Naive B cell (primary cell): ENCODE measurements at regions not wholly inside any gene's neighbourhood (a gene's known extent, or its start where the extent isn't known, plus 50 kb on each side); places are given as distances from the start of the nearest gene placed in this dataset.

Source experiments
- ATAC-seq, 2 donors: fragments of 150-1000 bp; cut with Tn5 transposase; 2 replicates each; pipeline ENCODE4 v1.10.0; 2021; ENCODE audit warnings: low read depth in 2 of 2, mild to moderate bottlenecking in 2 of 2, moderate library complexity in 2 of 2
- DNase-seq: peaks from one replicate; pipeline ENCODE4 v3.0.0; 2022
- H3K27ac Mint-ChIP-seq, 6 donors: one replicate each; pipeline ENCODE4 v1.8.0; 2020 to 2022; ENCODE audit warnings: mild to moderate bottlenecking in 6 of 6, mixed read lengths in 6 of 6, moderate library complexity in 5 of 6, inconsistent platforms in 2 of 6
- H3K27me3 Mint-ChIP-seq, 3 donors: one replicate each; pipeline ENCODE4 v1.8.0; 2021 to 2022; ENCODE audit warnings: mixed read lengths in 3 of 3, mild to moderate bottlenecking in 1 of 3
- H3K36me3 Mint-ChIP-seq, 2 donors: one replicate each; pipeline ENCODE4 v1.8.0; 2020 to 2022; ENCODE audit warnings: mixed read lengths in 2 of 2, inconsistent platforms in 1 of 2, mild to moderate bottlenecking in 1 of 2
- H3K4me1 Mint-ChIP-seq, 3 donors: one replicate each; pipeline ENCODE4 v1.8.0; 2020 to 2022; ENCODE audit warnings: mixed read lengths in 3 of 3, inconsistent platforms in 1 of 3, mild to moderate bottlenecking in 1 of 3, moderate library complexity in 1 of 3
- H3K4me3 Mint-ChIP-seq, 8 donors: one replicate each; pipeline ENCODE4 v1.8.0; 2020 to 2022; ENCODE audit warnings: mild to moderate bottlenecking in 8 of 8, mixed read lengths in 8 of 8, moderate library complexity in 8 of 8, inconsistent platforms in 2 of 8
- H3K9me3 Mint-ChIP-seq, 7 donors: one replicate each; pipeline ENCODE4 v1.8.0; 2020 to 2022; ENCODE audit warnings: mixed read lengths in 7 of 7, mild to moderate bottlenecking in 5 of 7, inconsistent platforms in 2 of 7, moderate library complexity in 1 of 7

DNA sequence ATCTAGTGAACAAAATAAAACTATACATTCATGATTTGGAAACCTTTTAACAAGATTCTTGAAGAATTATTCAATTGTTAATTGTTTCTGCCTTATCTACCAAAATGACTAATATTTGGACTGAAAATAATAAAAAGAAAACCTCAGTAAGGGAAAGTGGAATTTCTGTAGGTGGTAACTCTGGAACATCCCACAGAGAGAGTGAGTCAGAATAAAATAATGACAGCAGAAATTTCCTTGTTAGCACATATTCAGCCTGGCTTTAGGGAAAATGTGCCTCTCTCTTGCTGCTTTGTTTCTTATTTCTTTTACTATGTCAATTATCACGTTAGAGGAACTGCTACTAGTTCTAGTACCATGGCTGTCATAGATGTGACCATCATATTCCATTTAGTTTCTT is 421.5 kb upstream of the GNPDA2 start:
- DNase-seq (no peak), ATAC-seq (no peak)
- H3K4me3 Mint-ChIP-seq = no peak overlapping the region
- H3K9me3 Mint-ChIP-seq = peaks cover 0 to 6% (median 0%) of the 10 kb centered on the region in 7 donors
- no peaks in the 10 kb centered on the region for H3K4me1 Mint-ChIP-seq
- no peaks in the 10 kb centered on the region for H3K36me3 Mint-ChIP-seq
- H3K27me3 Mint-ChIP-seq = no peaks in the 10 kb centered on the region
- H3K27ac Mint-ChIP-seq = no peak overlapping the region

DNA sequence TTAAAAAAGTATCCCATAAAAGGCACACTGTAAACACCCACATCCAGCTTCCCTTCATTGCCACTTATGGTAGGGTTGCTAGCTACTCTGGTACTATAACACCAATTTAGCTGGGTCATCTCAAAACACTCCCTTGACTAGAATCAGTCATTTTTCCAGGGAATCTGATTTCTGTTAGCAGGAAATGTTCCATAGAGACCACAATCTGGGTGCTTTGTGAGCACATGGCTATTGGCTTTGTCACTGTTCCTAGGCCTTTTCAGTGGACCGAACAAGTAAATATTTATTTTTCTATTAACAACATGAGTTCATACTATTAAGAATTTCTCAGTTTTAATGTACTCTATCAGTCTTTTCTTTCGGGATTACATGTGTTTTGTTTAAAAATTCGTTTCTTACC is 404.7 kb upstream of the GNPDA2 start:
- ATAC-seq = no peak
- Mint-ChIP-seq H3K27me3 (no peaks in the 10 kb centered on the region), H3K9me3 (peaks cover 0 to 20% (median 9%) of the 10 kb centered on the region in 7 donors), H3K4me1 (no peaks in the 10 kb centered on the region), H3K36me3 (peaks cover 0 to 5% of the 10 kb centered on the region in 2 donors), H3K4me3 (no peak overlapping the region), H3K27ac (no peak overlapping the region)
- DNase-seq = no peak

GRCh38 chr4:45122406-45122805 is 396.1 kb upstream of the GNPDA2 start:
- Mint-ChIP-seq H3K27me3 (no peaks in the 10 kb centered on the region), H3K4me1 (no peaks in the 10 kb centered on the region), H3K27ac (no peak overlapping the region), H3K9me3 (peaks cover 0 to 4% (median 0%) of the 10 kb centered on the region in 7 donors), H3K4me3 (no peak overlapping the region), H3K36me3 (no peaks in the 10 kb centered on the region)
- DNase-seq (no peak), ATAC-seq (no peak)

DNA sequence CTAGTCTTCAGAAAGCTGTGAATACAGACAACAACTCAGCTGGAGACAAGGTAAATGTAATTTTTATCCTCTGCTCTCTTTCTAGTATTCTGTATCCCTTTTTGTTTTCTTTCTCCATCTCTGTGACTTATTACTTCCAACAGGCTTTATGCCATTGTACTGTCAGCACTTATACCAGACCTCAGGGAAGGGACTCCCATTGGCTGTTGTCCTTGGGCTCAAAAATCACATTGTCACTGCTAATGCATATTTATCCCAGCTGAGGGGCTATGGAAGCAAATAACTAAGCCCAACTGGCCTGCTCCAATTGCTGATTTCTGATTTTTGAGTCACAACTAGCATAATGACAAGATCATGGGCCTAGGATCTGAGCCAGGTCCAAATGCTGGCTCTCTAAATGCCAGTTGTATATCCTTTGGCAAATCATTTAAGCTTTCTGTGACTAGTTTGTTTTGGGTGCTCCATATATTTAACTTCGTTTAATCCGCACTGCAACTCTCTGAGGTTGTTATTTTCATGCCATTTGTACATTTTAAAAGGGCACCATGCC is 395.1 kb upstream of the GNPDA2 start:
- ATAC-seq (no peak), DNase-seq (no peak)
- no peaks in the 10 kb centered on the region for H3K4me1 Mint-ChIP-seq
- no peaks in the 10 kb centered on the region for H3K36me3 Mint-ChIP-seq
- peaks cover 0 to 3% (median 0%) of the 10 kb centered on the region in 7 donors for H3K9me3 Mint-ChIP-seq
- peak overlapping the region in 1 of 6 donors; percentile 4 for H3K27ac Mint-ChIP-seq
- H3K4me3 Mint-ChIP-seq = no peak overlapping the region
- no peaks in the 10 kb centered on the region for H3K27me3 Mint-ChIP-seq

DNA sequence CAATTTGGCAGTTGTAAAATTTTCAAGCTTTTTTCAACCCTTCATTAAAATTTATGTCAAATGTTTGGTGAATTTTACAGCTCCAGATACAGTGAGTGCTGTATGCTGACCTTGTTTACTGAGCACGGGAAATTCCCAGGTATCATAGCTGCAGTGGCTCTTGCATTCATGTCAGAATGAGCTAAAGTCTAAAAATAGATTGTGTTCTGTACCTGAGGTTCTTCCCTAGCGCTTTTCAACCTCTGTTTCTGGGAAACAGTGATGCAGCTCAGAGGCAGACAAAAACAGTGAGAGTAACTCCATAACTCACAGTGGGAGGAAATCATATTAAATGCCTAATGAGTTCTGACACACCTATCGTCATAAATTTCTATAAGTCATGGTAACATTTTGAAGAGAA is 393.8 kb upstream of the GNPDA2 start:
- Mint-ChIP-seq H3K4me3 (no peak overlapping the region), H3K27ac (no peak overlapping the region), H3K27me3 (no peaks in the 10 kb centered on the region), H3K4me1 (no peaks in the 10 kb centered on the region), H3K9me3 (peaks cover 0 to 3% (median 0%) of the 10 kb centered on the region in 7 donors), H3K36me3 (no peaks in the 10 kb centered on the region)
- ATAC-seq = no peak
- no peak for DNase-seq

DNA sequence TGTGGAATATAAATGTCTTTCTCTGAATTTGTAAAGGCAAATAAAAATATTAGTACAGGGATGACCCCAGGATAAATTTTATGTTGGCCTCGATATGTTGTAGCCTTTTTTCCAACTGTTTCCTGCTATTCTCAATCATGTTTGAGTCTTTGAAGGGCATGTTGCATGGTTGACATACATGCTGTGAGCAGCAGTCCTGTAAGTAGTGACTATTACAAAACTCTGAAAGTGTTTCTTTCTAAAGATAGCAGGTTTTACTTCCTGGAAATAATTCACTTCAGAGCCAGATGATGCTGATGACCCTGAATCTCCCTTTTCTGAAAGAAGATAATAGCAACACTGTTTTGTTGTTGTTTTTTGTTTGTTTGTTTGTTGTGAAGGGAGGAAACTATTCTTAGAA is 393.0 kb upstream of the GNPDA2 start:
- Mint-ChIP-seq H3K4me3 (no peak overlapping the region), H3K4me1 (no peaks in the 10 kb centered on the region), H3K36me3 (no peaks in the 10 kb centered on the region), H3K27me3 (no peaks in the 10 kb centered on the region), H3K9me3 (peaks cover 0 to 3% (median 0%) of the 10 kb centered on the region in 7 donors), H3K27ac (no peak overlapping the region)
- DNase-seq (no peak), ATAC-seq (no peak)

DNA sequence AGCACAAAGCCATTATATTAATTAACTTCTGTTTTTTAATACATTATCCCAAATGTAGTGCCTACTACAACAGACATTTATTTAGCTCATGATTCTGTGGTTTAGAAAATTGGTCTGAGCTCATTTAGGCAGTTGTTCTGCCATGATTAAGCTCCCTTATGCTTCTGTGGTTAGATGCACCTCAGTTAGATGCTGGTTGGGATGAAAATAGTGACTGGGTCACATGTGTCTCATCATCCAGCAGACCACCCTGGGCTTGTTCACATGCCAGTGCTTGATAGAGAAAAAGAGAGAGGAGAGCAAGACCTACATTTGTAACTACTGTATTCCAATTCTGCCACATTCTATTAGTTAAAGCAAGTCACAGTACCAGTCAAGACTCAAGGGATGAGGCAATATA is 376.4 kb upstream of the GNPDA2 start:
- no peaks in the 10 kb centered on the region for H3K4me1 Mint-ChIP-seq
- no peaks in the 10 kb centered on the region for H3K36me3 Mint-ChIP-seq
- no peak overlapping the region for H3K4me3 Mint-ChIP-seq
- ATAC-seq (no peak), DNase-seq (no peak)
- H3K9me3 Mint-ChIP-seq = peaks cover 4 to 10% (median 7%) of the 10 kb centered on the region in 7 donors
- no peaks in the 10 kb centered on the region for H3K27me3 Mint-ChIP-seq
- peak overlapping the region in 1 of 6 donors; percentile 2 for H3K27ac Mint-ChIP-seq

- DNase-seq (no peak), ATAC-seq (no peak)
- Mint-ChIP-seq H3K4me1 (no peaks in the 10 kb centered on the region), H3K4me3 (no peak overlapping the region), H3K9me3 (peaks cover 0 to 5% (median 3%) of the 10 kb centered on the region in 7 donors), H3K27me3 (no peaks in the 10 kb centered on the region), H3K36me3 (no peaks in the 10 kb centered on the region), H3K27ac (no peak overlapping the region)
These were observed 374.8 kb upstream of the GNPDA2 start for GRCh38 chr4:45100956-45101818.

DNA sequence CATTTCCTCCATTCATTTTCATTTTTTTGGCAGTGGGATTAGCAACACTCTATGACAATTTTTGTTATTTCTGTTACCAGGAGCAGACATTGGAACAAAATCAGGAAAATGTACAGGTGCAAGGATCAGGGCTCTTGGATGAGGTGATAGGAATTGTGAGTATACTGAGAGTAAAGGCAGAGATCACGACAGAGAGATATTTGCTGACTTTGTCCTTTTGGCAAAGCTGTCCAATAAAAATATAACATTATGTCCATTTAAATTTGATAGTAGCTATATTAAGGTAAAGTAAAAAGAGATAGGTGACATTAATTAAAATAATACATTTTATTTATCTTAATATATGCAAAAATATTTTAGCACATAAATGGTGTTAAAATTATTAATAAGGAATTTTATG is 373.1 kb upstream of the GNPDA2 start:
- Mint-ChIP-seq H3K36me3 (no peaks in the 10 kb centered on the region), H3K4me3 (no peak overlapping the region), H3K27me3 (no peaks in the 10 kb centered on the region), H3K4me1 (no peaks in the 10 kb centered on the region), H3K27ac (no peak overlapping the region), H3K9me3 (peaks cover 0 to 5% (median 4%) of the 10 kb centered on the region in 7 donors)
- DNase-seq (no peak), ATAC-seq (no peak)

GRCh38 chr4:45094684-45095083 is 368.3 kb upstream of the GNPDA2 start:
- no peak overlapping the region for H3K4me3 Mint-ChIP-seq
- no peak overlapping the region for H3K27ac Mint-ChIP-seq
- no peak for ATAC-seq
- peaks cover 0 to 26% (median 12%) of the 10 kb centered on the region in 7 donors for H3K9me3 Mint-ChIP-seq
- no peaks in the 10 kb centered on the region for H3K36me3 Mint-ChIP-seq
- no peaks in the 10 kb centered on the region for H3K27me3 Mint-ChIP-seq
- H3K4me1 Mint-ChIP-seq = no peaks in the 10 kb centered on the region
- DNase-seq = no peak

- DNase-seq = no peak
- H3K4me1 Mint-ChIP-seq = no peaks in the 10 kb centered on the region
- no peak overlapping the region for H3K27ac Mint-ChIP-seq
- H3K4me3 Mint-ChIP-seq = no peak overlapping the region
- H3K27me3 Mint-ChIP-seq = no peaks in the 10 kb centered on the region
- H3K36me3 Mint-ChIP-seq = no peaks in the 10 kb centered on the region
- ATAC-seq = no peak
- H3K9me3 Mint-ChIP-seq = peaks cover 0 to 12% (median 1%) of the 10 kb centered on the region in 7 donors
These were observed 355.7 kb upstream of the GNPDA2 start for GRCh38 chr4:45082101-45082500.

DNA sequence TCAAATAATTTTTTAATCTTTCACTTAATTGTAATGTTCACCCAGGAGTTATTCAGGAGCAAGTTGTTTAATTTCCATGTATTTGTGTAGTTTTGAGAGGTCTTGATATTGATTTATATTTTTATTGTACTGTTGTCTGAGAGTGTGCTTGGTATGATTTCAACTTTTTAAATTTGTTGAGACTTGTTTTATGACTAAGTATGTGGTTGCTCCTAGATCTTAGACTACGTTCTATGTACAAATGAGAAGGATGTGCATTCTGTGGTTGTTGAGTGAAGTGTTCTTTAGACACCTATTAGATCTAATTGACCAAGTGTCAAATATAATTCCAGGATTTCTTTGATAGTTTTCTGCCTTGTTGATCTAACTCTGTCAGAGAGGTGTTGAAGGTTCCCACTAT is 353.3 kb upstream of the GNPDA2 start:
- ATAC-seq (no peak), DNase-seq (no peak)
- Mint-ChIP-seq H3K36me3 (no peaks in the 10 kb centered on the region), H3K27me3 (no peaks in the 10 kb centered on the region), H3K27ac (no peak overlapping the region), H3K4me1 (no peaks in the 10 kb centered on the region), H3K4me3 (no peak overlapping the region), H3K9me3 (peaks cover 0 to 12% (median 1%) of the 10 kb centered on the region in 7 donors)

GRCh38 chr4:45078201-45078600 is 351.8 kb upstream of the GNPDA2 start:
- DNase-seq (no peak), ATAC-seq (no peak)
- Mint-ChIP-seq H3K4me1 (no peaks in the 10 kb centered on the region), H3K4me3 (no peak overlapping the region), H3K9me3 (peaks cover 0 to 11% (median 1%) of the 10 kb centered on the region in 7 donors), H3K36me3 (no peaks in the 10 kb centered on the region), H3K27ac (no peak overlapping the region), H3K27me3 (no peaks in the 10 kb centered on the region)

- peak overlapping the region in 1 of 8 donors; percentile 47 for H3K4me3 Mint-ChIP-seq
- DNase-seq (no peak), ATAC-seq (no peak)
- H3K4me1 Mint-ChIP-seq = no peaks in the 10 kb centered on the region
- no peak overlapping the region for H3K27ac Mint-ChIP-seq
- H3K27me3 Mint-ChIP-seq = no peaks in the 10 kb centered on the region
- H3K36me3 Mint-ChIP-seq = no peaks in the 10 kb centered on the region
- peaks cover 0 to 14% (median 5%) of the 10 kb centered on the region in 7 donors for H3K9me3 Mint-ChIP-seq
These were observed 346.6 kb upstream of the GNPDA2 start for GRCh38 chr4:45072981-45073380.
